ENCODE measurements at regions not wholly inside any gene's neighbourhood (a gene's known extent, or its start where the extent isn't known, plus 50 kb on each side); places are given as distances from the start of the nearest gene placed in this dataset.
"Not testable (repeated sequence)": the region's sequence is repeated elsewhere in the genome, so short reads cannot be mapped to it uniquely, and the experiment has no call there.

DNA sequence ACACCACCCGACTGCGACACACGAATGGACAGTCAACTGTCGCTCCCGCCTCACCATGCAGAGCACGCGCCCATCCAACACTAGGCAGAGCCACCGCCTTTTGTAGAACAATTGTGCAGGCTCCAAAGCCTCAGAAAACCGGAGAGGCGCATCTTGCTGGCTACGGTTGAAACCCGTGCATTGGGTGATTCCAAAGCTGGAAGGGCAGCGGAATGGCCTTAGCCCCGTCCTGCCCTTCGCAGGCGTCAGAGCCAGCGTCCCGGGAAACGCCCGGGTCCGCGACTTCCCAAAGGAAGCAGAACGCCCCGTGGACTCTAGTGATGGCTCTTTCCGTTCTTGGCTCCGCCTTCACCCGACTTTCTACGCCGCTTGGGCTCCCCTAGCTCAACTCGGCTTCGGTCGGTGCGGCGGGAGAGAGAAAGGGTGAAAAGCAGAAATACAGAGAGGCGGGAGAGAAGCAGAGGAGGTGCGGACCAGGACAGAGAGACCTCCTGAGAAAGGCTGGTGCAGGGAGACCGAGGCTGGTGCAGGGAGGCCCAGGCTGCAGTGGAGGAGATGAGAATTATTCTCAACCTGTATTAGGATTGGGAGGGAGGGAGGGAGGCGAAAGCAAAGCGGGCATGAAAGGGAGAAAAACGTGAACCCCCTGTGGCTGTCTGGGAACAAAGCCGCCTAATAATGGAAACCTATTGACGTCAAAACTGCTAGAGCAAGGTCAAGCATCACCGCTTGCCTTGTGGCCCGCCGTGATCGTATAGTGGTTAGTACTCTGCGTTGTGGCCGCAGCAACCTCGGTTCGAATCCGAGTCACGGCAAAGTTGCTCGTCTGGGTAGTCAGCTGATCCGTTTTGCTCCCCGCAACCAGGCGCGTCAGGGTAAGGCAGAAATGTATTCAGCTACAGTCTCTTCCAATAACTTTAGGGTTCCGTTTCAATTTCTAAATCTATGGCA lies 99.5 kb downstream of the PRKAB2 start:
- intact Hi-C loops (cut with DNase I), result no loop called here
- DNase-seq (ENCODE audit: missing footprints) (no peak), ATAC-seq (no peak)

DNA sequence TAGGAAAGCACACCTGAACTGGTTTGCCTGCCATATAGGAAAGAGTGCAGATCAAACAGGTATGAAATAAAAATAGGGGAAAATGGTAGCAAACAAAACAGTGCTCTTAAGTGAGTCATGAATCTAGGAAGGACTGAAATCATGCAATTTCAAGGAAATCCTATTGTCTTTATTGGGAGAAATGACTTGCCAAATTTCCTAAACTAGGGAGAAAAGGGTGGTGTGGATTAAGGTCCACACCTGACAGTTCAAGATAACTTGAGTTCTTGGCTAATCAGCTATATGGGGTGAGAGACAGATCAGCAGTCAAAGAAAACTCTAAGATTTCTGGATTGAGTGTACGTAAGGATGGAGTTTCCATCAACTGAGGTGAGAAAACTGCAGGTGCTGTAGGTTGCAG lies 101.1 kb downstream of the PRKAB2 start:
- intact Hi-C loops (cut with DNase I), result no loop called here
- DNase-seq (ENCODE audit: missing footprints) (no peak), ATAC-seq (no peak)

DNA sequence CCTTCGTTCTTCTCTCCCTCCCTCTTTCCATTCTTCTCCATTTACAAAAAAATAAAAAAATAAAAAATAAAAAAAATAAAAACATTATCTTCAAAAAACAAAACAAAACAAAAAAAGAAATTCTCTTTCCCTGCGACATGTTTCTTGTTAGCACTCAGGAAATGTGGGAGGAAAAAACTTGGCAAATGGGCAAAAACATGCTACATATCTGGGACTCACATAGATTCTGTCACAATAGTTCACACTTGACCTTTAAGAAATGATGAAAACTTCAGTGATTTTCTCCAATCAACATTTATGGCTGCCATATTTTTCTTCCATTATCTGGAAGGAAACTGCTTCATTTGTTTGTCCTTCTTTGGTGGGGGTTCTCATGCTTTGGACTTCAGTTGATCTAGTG lies 109.3 kb downstream of the PRKAB2 start:
- no peak for ATAC-seq
- intact Hi-C loops (cut with DNase I), result no loop called here

GRCh38 chr1:147061880-147062279 lies 110.4 kb downstream of the PRKAB2 start:
- ATAC-seq; DNase-seq (ENCODE audit: missing footprints); intact Hi-C loops (cut with DNase I): not testable (repeated sequence)

More for the DNA sequence above, 109.3 kb downstream of the PRKAB2 start:
- DNase-seq (ENCODE audit: missing footprints), result no peak

GRCh38 chr1:147053269-147053668 lies 115.1 kb downstream of the NBPF12 start:
- intact Hi-C loops (cut with DNase I), result no loop called here
- no peak for DNase-seq (ENCODE audit: missing footprints)
- ATAC-seq, result no peak

DNA sequence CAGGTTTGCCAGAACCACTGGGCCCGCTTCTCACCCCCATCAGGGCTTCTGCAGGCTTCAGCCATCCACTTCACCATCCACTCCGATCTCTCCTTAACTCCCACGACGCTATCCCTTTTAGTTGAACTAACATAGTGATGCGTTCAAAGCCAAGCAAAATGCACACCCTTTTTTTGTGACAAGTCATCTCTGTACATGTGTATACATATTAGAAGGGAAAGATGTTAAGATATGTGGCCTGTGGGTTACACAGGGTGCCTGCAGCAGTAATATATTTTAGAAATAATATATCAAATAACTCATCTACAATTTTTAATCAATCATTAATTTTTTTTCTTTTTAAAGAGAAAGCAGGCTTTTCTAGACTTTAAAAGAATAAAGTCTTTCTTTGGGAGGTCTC lies 114.6 kb downstream of the NBPF12 start:
- DNase-seq (ENCODE audit: missing footprints) (no peak), ATAC-seq (no peak)
- intact Hi-C loops (cut with DNase I), result no loop called here

- intact Hi-C loops (cut with DNase I), result no loop called here
- no peak for DNase-seq (ENCODE audit: missing footprints)
- no peak for ATAC-seq
Measured at GRCh38 chr1:147052143-147052542, 114.0 kb downstream of the NBPF12 start.

DNA sequence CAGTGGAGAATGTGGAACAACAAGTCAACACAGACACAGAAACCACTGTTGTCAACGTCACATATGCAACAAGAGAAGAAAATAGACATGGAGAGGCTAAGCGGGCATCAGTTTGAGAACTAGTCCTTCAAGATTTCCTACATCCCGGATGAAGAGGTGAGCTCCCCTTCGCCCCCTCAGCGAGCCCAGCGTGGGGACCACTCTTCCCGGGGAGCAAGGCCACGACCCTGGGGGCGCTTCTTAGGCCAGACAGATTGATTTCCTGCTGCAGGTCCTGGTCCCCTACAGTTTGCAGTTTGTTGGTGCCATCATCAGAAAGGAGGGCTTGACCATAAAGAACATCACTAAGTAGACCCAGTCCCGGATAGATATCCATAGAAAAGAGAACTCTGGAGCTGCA lies 113.0 kb downstream of the NBPF12 start:
- intact Hi-C loops (cut with DNase I), result no loop called here
- DNase-seq (ENCODE audit: missing footprints) (no peak), ATAC-seq (no peak)

GRCh38 chr1:147050654-147051053 lies 112.5 kb downstream of the NBPF12 start:
- DNase-seq (ENCODE audit: missing footprints) (peak; percentile 57), ATAC-seq (no peak)
- intact Hi-C loops (cut with DNase I), result no loop called here

DNA sequence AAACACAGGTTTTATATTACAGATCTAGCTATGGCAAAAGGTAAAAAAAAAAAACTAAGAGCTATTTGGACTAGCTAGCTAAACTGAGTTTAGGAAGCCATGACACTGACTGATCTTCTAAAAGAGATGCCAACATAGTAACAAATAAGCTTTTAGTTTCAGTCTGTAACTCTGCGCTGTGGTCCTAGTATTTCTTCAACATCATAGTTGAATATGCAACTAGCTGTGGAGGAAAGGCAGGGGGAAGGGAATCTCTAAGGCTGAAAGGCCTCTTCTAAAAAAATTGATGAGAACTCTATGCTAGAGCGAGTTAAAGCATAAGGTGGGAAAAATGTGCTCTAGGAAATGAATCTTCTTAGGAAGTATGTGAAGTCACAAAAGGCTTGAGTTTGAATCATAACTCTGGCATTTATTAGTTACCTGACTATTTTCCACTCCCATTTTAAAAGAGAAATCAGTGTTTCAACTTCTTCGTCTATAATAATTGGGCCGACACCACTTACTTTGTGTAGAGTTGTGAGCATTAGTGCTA lies 108.8 kb downstream of the NBPF12 start:
- ATAC-seq, result not testable (repeated sequence)

DNA sequence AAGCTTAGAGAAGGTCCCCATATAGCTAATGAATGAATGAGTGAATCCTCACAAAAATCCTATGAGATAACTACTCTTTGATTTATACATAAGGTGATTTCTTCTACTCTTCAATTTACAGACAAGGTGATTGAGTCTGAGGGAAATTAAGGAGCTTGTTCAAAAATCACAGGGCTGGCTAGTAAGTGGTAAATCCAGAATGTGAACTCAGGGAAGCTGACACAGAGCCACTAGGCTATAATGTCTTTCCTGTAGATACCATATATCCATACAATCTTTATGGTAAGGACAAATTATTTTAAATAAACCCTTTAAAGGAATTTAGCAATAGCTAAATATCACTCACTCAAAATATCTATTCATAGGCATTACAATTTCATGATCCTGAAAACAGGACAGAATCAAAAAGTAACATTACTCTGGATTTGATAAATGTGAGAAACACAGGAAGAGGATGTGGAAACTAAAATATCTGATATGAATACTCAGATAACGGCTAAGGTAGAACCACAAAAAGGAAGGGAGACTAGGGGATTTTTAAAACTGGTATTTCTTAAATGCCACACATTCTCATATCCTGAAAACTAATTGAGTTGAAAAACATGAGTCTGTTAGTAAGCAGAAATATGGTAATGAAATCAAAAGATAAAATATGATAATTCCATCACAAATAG lies 108.2 kb downstream of the NBPF12 start:
- intact Hi-C loops (cut with DNase I), result no loop called here
- DNase-seq (ENCODE audit: missing footprints) (no peak), ATAC-seq (no peak)

More for the DNA sequence above, 108.8 kb downstream of the NBPF12 start:
- intact Hi-C loops (cut with DNase I); DNase-seq (ENCODE audit: missing footprints): not testable (repeated sequence)
